ENCODE measurements at regions not wholly inside any gene's neighbourhood (a gene's known extent, or its start where the extent isn't known, plus 50 kb on each side); places are given as distances from the start of the nearest gene placed in this dataset.

GRCh38 chr6:122014961-122015360 lies 384.5 kb upstream of the HSF2 start:
- TF ChIP-seq, protein P1, sequence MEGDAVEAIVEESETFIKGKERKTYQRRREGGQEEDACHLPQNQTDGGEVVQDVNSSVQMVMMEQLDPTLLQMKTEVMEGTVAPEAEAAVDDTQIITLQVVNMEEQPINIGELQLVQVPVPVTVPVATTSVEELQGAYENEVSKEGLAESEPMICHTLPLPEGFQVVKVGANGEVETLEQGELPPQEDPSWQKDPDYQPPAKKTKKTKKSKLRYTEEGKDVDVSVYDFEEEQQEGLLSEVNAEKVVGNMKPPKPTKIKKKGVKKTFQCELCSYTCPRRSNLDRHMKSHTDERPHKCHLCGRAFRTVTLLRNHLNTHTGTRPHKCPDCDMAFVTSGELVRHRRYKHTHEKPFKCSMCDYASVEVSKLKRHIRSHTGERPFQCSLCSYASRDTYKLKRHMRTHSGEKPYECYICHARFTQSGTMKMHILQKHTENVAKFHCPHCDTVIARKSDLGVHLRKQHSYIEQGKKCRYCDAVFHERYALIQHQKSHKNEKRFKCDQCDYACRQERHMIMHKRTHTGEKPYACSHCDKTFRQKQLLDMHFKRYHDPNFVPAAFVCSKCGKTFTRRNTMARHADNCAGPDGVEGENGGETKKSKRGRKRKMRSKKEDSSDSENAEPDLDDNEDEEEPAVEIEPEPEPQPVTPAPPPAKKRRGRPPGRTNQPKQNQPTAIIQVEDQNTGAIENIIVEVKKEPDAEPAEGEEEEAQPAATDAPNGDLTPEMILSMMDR (IDR thresholded peaks at IDR 0.05), result no peak
- no peak for TF ChIP-seq EZH2phosphoT487 (IDR thresholded peaks at IDR 0.05)

All from neural progenitor cell (in vitro differentiated cells).